Spleen (tissue), 11 donors: ENCODE measurements at regions not wholly inside any gene's neighbourhood (a gene's known extent, or its start where the extent isn't known, plus 50 kb on each side); places are given as distances from the start of the nearest gene placed in this dataset.

Experiments used
- DNase-seq: peaks from one replicate; pipeline ENCODE4 v3.0.0-alpha.2; 2020
- H3K27ac ChIP-seq, 8 donors: fragments of 200-600 bp; sonication (generic) in 7 of 8; 1 replicate in 4 of 8; 2 replicates in 4 of 8; pipeline versions ENCODE4 v1.5.0 to v1.8.0; 2016 to 2021; ENCODE audit warnings: inconsistent platforms in 4 of 8, mild to moderate bottlenecking in 4 of 8, moderate library complexity in 1 of 8
- H3K27me3 ChIP-seq, 7 donors: fragments of 200-600 bp; sonication (generic) in 6 of 7; replicated peaks in 1 of 7; 1 replicate in 4 of 7; 2 replicates in 3 of 7; pipeline versions ENCODE4 v1.5.0 to v1.8.0; 2016 to 2021; ENCODE audit warnings: inconsistent platforms in 3 of 7, mild to moderate bottlenecking in 1 of 7
- H3K36me3 ChIP-seq, 6 donors: fragments of 200-600 bp; sonication (generic) in 5 of 6; 1 replicate in 4 of 6; 2 replicates in 2 of 6; pipeline versions ENCODE4 v1.5.0 to v1.8.0; 2016 to 2021; ENCODE audit warnings: inconsistent platforms in 2 of 6
- H3K4me1 ChIP-seq, 6 donors: fragments of 200-600 bp; sonication (generic) in 5 of 6; 1 replicate in 3 of 6; 2 replicates in 3 of 6; pipeline versions ENCODE4 v1.5.0 to v1.8.0; 2016 to 2021; ENCODE audit warnings: inconsistent platforms in 3 of 6
- H3K4me3 ChIP-seq, 8 donors: fragments of 200-600 bp; sonication (generic) in 7 of 8; 1 replicate in 4 of 8; 2 replicates in 4 of 8; pipeline versions ENCODE4 v1.5.0 to v1.8.0; 2016 to 2021; ENCODE audit warnings: inconsistent platforms in 4 of 8, mild to moderate bottlenecking in 4 of 8, moderate library complexity in 2 of 8
- H3K9me3 ChIP-seq, 8 donors: fragments of 200-600 bp; sonication (generic) in 7 of 8; 1 replicate in 4 of 8; 2 replicates in 4 of 8; pipeline versions ENCODE4 v1.5.0 to v1.8.0; 2016 to 2021; ENCODE audit warnings: inconsistent platforms in 4 of 8
- POLR2A ChIP-seq, 3 donors: fragments of 450-650 bp; IDR thresholded peaks; one replicate each; pipeline ENCODE4 v1.5.1; 2017; ENCODE audit warnings: antibody characterized with exemption in 3 of 3, mild to moderate bottlenecking in 1 of 3
- POLR2AphosphoS5 ChIP-seq, 3 donors: sonication (generic); formaldehyde crosslinking; IDR thresholded peaks; one replicate each; pipeline ENCODE4 v1.5.1; 2017; ENCODE audit warnings: antibody characterized with exemption in 3 of 3
- WGBS, 5 donors: extraction: QIAGEN DNeasy Blood & Tissue Kit in 3 of 5; methylation state at CpG; one replicate each; pipeline versions ENCODE4 v1.1.5 to v1.1.7; 2013 to 2018; 5-methylcytosine and 5-hydroxymethylcytosine counted together
- intact Hi-C: fragments of 100-400 bp; cut with DNase I; formaldehyde crosslinking; loops from one replicate; pipeline ENCODE4 v1.15.0; 2023; ENCODE audit warnings: low total_unique reads
- TF ChIP-seq, protein P1 (sequence below), 11 experiments: fragments of 200-600 bp in 7 of 11; fragments of 450-650 bp in 4 of 11; sonication (generic) in 4 of 11; IDR thresholded peaks in 8 of 11; conservative IDR thresholded peaks in 3 of 11; 1 replicate in 7 of 11; 2 replicates in 4 of 11; pipeline versions ENCODE4 v1.4.0 to v1.8.0; 2016 to 2021; ENCODE audit warnings: antibody characterized with exemption in 11 of 11, inconsistent platforms in 4 of 11, mild to moderate bottlenecking in 1 of 11
- donor health status: healthy with polysubstance abuse.
- donor health status: DM: no; HTN: no; CAD: no; lungs with moderate emphysema.
- donor health status: DM: no; HTN: no; CAD: no.
- donor health status: Bipolar disorder and iron deficiency.
- donor health status: healthy.
- donor health status: DM: no; HTN: no; CAD: no.
- donor health status: DM: yes; HTN: yes; CAD: no.

DNA sequence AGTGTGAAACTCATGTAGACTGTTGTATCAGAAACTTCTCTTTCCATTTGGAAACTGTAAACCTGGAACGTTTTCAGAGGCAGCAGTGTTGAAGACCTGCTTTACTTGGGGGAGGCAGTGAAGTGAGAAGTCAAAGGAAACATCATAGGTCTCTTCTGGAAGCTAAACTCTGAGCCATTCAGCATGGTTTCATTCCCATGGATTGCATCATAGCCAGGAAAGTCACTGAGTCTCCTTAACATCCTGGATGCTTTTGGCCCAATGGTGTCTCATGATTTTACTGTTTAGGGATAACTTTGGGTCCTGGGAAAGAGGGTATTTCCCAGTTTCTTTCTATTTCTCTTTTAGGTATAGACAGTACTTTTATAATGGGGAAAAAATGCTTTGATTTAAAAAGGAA is 153.2 kb upstream of the E2F8 start:
- no peak for DNase-seq
- intact Hi-C loops, result no loop called here

GRCh38 chr11:19392847-19393518 is 152.2 kb upstream of the E2F8 start:
- H3K4me1 ChIP-seq, result no peaks in the 10 kb centered on the region
- no peak for DNase-seq
- TF ChIP-seq, protein P1, sequence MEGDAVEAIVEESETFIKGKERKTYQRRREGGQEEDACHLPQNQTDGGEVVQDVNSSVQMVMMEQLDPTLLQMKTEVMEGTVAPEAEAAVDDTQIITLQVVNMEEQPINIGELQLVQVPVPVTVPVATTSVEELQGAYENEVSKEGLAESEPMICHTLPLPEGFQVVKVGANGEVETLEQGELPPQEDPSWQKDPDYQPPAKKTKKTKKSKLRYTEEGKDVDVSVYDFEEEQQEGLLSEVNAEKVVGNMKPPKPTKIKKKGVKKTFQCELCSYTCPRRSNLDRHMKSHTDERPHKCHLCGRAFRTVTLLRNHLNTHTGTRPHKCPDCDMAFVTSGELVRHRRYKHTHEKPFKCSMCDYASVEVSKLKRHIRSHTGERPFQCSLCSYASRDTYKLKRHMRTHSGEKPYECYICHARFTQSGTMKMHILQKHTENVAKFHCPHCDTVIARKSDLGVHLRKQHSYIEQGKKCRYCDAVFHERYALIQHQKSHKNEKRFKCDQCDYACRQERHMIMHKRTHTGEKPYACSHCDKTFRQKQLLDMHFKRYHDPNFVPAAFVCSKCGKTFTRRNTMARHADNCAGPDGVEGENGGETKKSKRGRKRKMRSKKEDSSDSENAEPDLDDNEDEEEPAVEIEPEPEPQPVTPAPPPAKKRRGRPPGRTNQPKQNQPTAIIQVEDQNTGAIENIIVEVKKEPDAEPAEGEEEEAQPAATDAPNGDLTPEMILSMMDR (IDR thresholded peaks at IDR 0.05 in 8 of 11, conservative IDR thresholded peaks at IDR 0.05 in 3 of 11), result no peak
- no peak for TF ChIP-seq POLR2AphosphoS5 (IDR thresholded peaks at IDR 0.05)
- TF ChIP-seq POLR2A (IDR thresholded peaks at IDR 0.05), result no peak
- no peak overlapping the region for H3K27ac ChIP-seq
- 77 to 97% (median 79%) methylated on average over 3 of the region's 3 CpGs for WGBS, 5 donors
- H3K27me3 ChIP-seq, result peaks cover 0 to 11% (median 0%) of the 10 kb centered on the region in 7 donors
- intact Hi-C loops, result no loop called here
- H3K4me3 ChIP-seq, result no peak overlapping the region
- no peaks in the 10 kb centered on the region for H3K36me3 ChIP-seq
- peaks cover 0 to 6% (median 0%) of the 10 kb centered on the region in 8 donors for H3K9me3 ChIP-seq

More for the DNA sequence above, 153.2 kb upstream of the E2F8 start:
- peaks cover 0 to 6% (median 0%) of the 10 kb centered on the region in 8 donors for H3K9me3 ChIP-seq
- H3K36me3 ChIP-seq, result no peaks in the 10 kb centered on the region
- no peak overlapping the region for H3K4me3 ChIP-seq
- no peak for TF ChIP-seq POLR2A (IDR thresholded peaks at IDR 0.05)
- no peak for TF ChIP-seq POLR2AphosphoS5 (IDR thresholded peaks at IDR 0.05)
- TF ChIP-seq, protein P1 (IDR thresholded peaks at IDR 0.05 in 8 of 11, conservative IDR thresholded peaks at IDR 0.05 in 3 of 11), result no peak
- no peak overlapping the region for H3K27ac ChIP-seq
- peaks cover 0 to 11% (median 0%) of the 10 kb centered on the region in 7 donors for H3K27me3 ChIP-seq
- H3K4me1 ChIP-seq, result peaks cover 0 to under 1% (median 0%) of the 10 kb centered on the region in 6 donors
- WGBS, 5 donors, result 39 to 77% (median 62%) methylated on average over 1 of the region's 1 CpG

- Histone ChIP-seq H3K27ac (no peak overlapping the region), H3K4me1 (no peaks in the 10 kb centered on the region), H3K27me3 (peaks cover 0 to 11% (median 0%) of the 10 kb centered on the region in 7 donors), H3K4me3 (no peak overlapping the region), H3K9me3 (peaks cover 0 to 6% (median 0%) of the 10 kb centered on the region in 8 donors), H3K36me3 (no peaks in the 10 kb centered on the region)
- no peak for DNase-seq
- no peak for TF ChIP-seq POLR2A (IDR thresholded peaks at IDR 0.05)
- TF ChIP-seq, protein P1 (IDR thresholded peaks at IDR 0.05 in 8 of 11, conservative IDR thresholded peaks at IDR 0.05 in 3 of 11), result no peak
- no peak for TF ChIP-seq POLR2AphosphoS5 (IDR thresholded peaks at IDR 0.05)
- intact Hi-C loops, result no loop called here
- WGBS, 5 donors, result 71 to 88% (median 84%) methylated on average over 3 of the region's 3 CpGs
These were observed 151.6 kb upstream of the E2F8 start for GRCh38 chr11:19392321-19392720.

DNA sequence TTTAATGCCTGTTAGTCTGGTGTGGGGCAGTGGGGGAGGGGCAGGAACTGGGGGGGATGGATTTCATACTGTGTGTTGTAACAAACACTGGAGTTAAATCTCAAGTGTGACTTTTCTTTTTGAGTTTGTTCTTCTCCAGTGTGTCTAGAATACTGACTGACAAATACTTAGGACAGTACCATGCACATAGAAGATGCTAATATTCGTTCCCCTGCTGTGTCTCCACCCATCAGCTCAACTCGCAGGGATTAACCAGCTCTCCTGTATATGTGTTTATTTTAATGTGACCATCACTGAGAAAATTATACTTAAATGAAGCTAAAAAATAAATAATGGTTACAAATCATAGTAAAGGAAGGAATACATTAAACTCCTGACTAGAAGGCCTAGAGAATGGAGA is 150.9 kb upstream of the E2F8 start:
- Histone ChIP-seq H3K27me3 (peaks cover 0 to 8% (median 0%) of the 10 kb centered on the region in 7 donors), H3K4me3 (no peak overlapping the region), H3K4me1 (no peaks in the 10 kb centered on the region), H3K9me3 (peaks cover 0 to 6% (median 0%) of the 10 kb centered on the region in 8 donors), H3K36me3 (no peaks in the 10 kb centered on the region), H3K27ac (no peak overlapping the region)
- DNase-seq, result no peak
- intact Hi-C loops, result no loop called here
- TF ChIP-seq POLR2A (IDR thresholded peaks at IDR 0.05) (no peak), POLR2AphosphoS5 (IDR thresholded peaks at IDR 0.05) (no peak)
- TF ChIP-seq, protein P1 (IDR thresholded peaks at IDR 0.05 in 8 of 11, conservative IDR thresholded peaks at IDR 0.05 in 3 of 11), result no peak
- 50 to 85% (median 78%) methylated on average over 2 of the region's 2 CpGs for WGBS, 5 donors
